Fibroblast of villous mesenchyme (primary cell): ENCODE measurements at regions not wholly inside any gene's neighbourhood (a gene's known extent, or its start where the extent isn't known, plus 50 kb on each side); places are given as distances from the start of the nearest gene placed in this dataset.

Experiments
- DNase-seq: peaks from one replicate; pipeline ENCODE4 v3.0.0-alpha.2; 2010; ENCODE audit warnings: low read depth
- H3K4me3 ChIP-seq: 2 replicates; pipeline ENCODE4 v1.5.1; 2011; ENCODE audit warnings: low read depth, mild to moderate bottlenecking, low read length
- CTCF ChIP-seq: IDR thresholded peaks from 2 replicates; pipeline ENCODE4 v1.5.1; 2012; ENCODE audit warnings: low read depth, mild to moderate bottlenecking, low read length; ENCODE audit not compliant: insufficient read depth

GRCh38 chr14:73786636-73787485, 64.8 kb upstream of the PTGR2 start:
- TF ChIP-seq CTCF = no peak
- DNase-seq = peak; percentile 59
- H3K4me3 ChIP-seq = peak overlapping the region; percentile 73

- DNase-seq = peak; percentile 99
- TF ChIP-seq CTCF = peak; percentile 26
- H3K4me3 ChIP-seq = peak overlapping the region; percentile 73
These were observed 65.6 kb upstream of the PTGR2 start for GRCh38 chr14:73785834-73786635.

- peak; percentile 98 for DNase-seq
- peak overlapping the region; percentile 73 for H3K4me3 ChIP-seq
- no peak for TF ChIP-seq CTCF
These were observed 66.2 kb upstream of the PTGR2 start for GRCh38 chr14:73785336-73785833.

- no peak for TF ChIP-seq CTCF
- H3K4me3 ChIP-seq = peak overlapping the region; percentile 73
- no peak for DNase-seq
These were observed 66.7 kb upstream of the PTGR2 start for GRCh38 chr14:73784988-73785313.

GRCh38 chr14:73784181-73784987, 67.2 kb upstream of the PTGR2 start:
- H3K4me3 ChIP-seq = peak overlapping the region; percentile 73
- peak; percentile 96 for DNase-seq
- TF ChIP-seq CTCF = no peak

GRCh38 chr14:73783107-73783727, 68.4 kb upstream of the PTGR2 start:
- no peak for TF ChIP-seq CTCF
- H3K4me3 ChIP-seq = no peak overlapping the region
- DNase-seq = peak; percentile 63
